Loucy (cell line): ENCODE measurements at regions not wholly inside any gene's neighbourhood (a gene's known extent, or its start where the extent isn't known, plus 50 kb on each side); places are given as distances from the start of the nearest gene placed in this dataset.

Experiments used
- H2AFZ ChIP-seq: fragments of 200-600 bp; sonication (generic); 2 replicates; pipeline ENCODE4 v1.6.0; 2016; ENCODE audit warnings: antibody characterized with exemption, mild to moderate bottlenecking, low read length, moderate library complexity
- H3F3A ChIP-seq: fragments of 200-600 bp; 2 replicates; pipeline ENCODE4 v1.6.0; 2016; ENCODE audit warnings: antibody characterized with exemption, low read depth, mild to moderate bottlenecking
- H3K27me3 ChIP-seq: fragments of 200-600 bp; sonication (generic); 2 replicates; pipeline ENCODE4 v1.6.1; 2014; ENCODE audit warnings: low read length, mild to moderate bottlenecking; ENCODE audit not compliant: insufficient read depth, poor library complexity, severe bottlenecking
- H3K36me3 ChIP-seq: fragments of 200-600 bp; sonication (generic); 2 replicates; pipeline ENCODE4 v1.6.1; 2016; ENCODE audit warnings: low read length; ENCODE audit not compliant: insufficient read depth
- H3K4me1 ChIP-seq: fragments of 200-600 bp; sonication (generic); 2 replicates; pipeline ENCODE4 v1.5.1; 2014; ENCODE audit warnings: low read length, mild to moderate bottlenecking; ENCODE audit not compliant: insufficient read depth, poor library complexity, severe bottlenecking
- H3K4me2 ChIP-seq: fragments of 200-600 bp; sonication (generic); 2 replicates; pipeline ENCODE4 v1.6.0; 2014; ENCODE audit warnings: antibody characterized with exemption, low read length, low read depth, mild to moderate bottlenecking; ENCODE audit not compliant: poor library complexity, severe bottlenecking
- H3K4me3 ChIP-seq: fragments of 200-600 bp; sonication (generic); 2 replicates; pipeline ENCODE4 v1.5.1; 2014; ENCODE audit warnings: low read length, mild to moderate bottlenecking, mixed read lengths; ENCODE audit not compliant: poor library complexity, severe bottlenecking
- H3K79me2 ChIP-seq: fragments of 200-600 bp; sonication (generic); 2 replicates; pipeline ENCODE4 v1.6.1; 2014; ENCODE audit warnings: low read length; ENCODE audit not compliant: insufficient read depth
- H3K9ac ChIP-seq: fragments of 200-600 bp; sonication (generic); 2 replicates; pipeline ENCODE4 v1.6.0; 2014; ENCODE audit warnings: mild to moderate bottlenecking, low read depth, low read length, moderate library complexity; ENCODE audit not compliant: poor library complexity, severe bottlenecking
- H3K9me2 ChIP-seq: fragments of 200-600 bp; sonication (generic); replicated peaks from 2 replicates; pipeline ENCODE4 v1.6.1; 2016; ENCODE audit warnings: low read depth, low read length, mixed read lengths
- H3K9me3 ChIP-seq: fragments of 200-600 bp; sonication (generic); 2 replicates; pipeline ENCODE4 v1.6.1; 2014; ENCODE audit warnings: mild to moderate bottlenecking, antibody characterized with exemption, low read length, low read depth; ENCODE audit not compliant: insufficient read depth
- H4K20me1 ChIP-seq: fragments of 200-600 bp; sonication (generic); 2 replicates; pipeline ENCODE4 v1.6.0; 2014; ENCODE audit warnings: antibody characterized with exemption, low read length, mild to moderate bottlenecking; ENCODE audit not compliant: insufficient read depth, poor library complexity, severe bottlenecking
- CTCF ChIP-seq: fragments of 200-600 bp; sonication (generic); conservative IDR thresholded peaks from 2 replicates; pipeline ENCODE4 v1.5.1; 2014; ENCODE audit warnings: mild to moderate bottlenecking, antibody characterized with exemption, low read length
- EZH2phosphoT487 ChIP-seq: fragments of 200-600 bp; IDR thresholded peaks from 2 replicates; pipeline ENCODE4 v1.6.1; 2018; ENCODE audit warnings: antibody characterized with exemption, mild to moderate bottlenecking, moderate library complexity, borderline replicate concordance

DNA sequence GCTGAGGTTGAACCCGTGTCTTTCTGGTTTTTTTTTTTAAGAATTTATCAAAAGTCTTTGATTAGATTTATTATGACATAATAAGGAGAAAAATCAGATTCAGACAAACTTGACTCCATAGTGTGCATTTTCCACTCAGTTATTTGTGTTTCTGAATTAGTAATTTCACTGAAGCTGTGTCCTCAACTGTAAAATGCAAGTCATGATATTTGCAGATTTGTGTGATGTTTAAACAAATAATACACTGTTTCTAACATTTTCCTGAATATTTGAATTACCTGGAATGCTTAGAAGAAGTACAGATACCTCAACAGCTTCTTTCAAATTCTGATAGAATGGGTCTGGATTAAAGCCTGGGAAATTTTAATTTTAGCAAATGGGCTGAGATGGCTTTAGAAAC, 1050.3 kb upstream of the MAP3K7 start:
- Histone ChIP-seq H3K36me3 (no peaks in the 10 kb centered on the region), H2AFZ (no peak overlapping the region), H3K79me2 (no peaks in the 10 kb centered on the region), H3K4me1 (no peaks in the 10 kb centered on the region), H3K27me3 (no peaks in the 10 kb centered on the region), H3F3A (no peaks in the 10 kb centered on the region), H3K9ac (no peak overlapping the region), H3K4me2 (no peak overlapping the region), H3K4me3 (no peak overlapping the region), H4K20me1 (no peaks in the 10 kb centered on the region), H3K9me2 (no peaks in the 10 kb centered on the region), H3K9me3 (no peaks in the 10 kb centered on the region)
- no peak for TF ChIP-seq EZH2phosphoT487
- no peak for TF ChIP-seq CTCF

- no peaks in the 10 kb centered on the region for H3K9me2 ChIP-seq
- no peaks in the 10 kb centered on the region for H3K4me1 ChIP-seq
- H3K79me2 ChIP-seq = no peaks in the 10 kb centered on the region
- no peaks in the 10 kb centered on the region for H4K20me1 ChIP-seq
- TF ChIP-seq EZH2phosphoT487 (no peak), CTCF (no peak)
- H3K4me2 ChIP-seq = no peak overlapping the region
- no peak overlapping the region for H2AFZ ChIP-seq
- no peak overlapping the region for H3K9ac ChIP-seq
- H3F3A ChIP-seq = no peaks in the 10 kb centered on the region
- H3K9me3 ChIP-seq = no peaks in the 10 kb centered on the region
- H3K27me3 ChIP-seq = no peaks in the 10 kb centered on the region
- H3K36me3 ChIP-seq = no peaks in the 10 kb centered on the region
- H3K4me3 ChIP-seq = no peak overlapping the region
Measured at GRCh38 chr6:91634791-91635190, 1047.9 kb upstream of the MAP3K7 start.

DNA sequence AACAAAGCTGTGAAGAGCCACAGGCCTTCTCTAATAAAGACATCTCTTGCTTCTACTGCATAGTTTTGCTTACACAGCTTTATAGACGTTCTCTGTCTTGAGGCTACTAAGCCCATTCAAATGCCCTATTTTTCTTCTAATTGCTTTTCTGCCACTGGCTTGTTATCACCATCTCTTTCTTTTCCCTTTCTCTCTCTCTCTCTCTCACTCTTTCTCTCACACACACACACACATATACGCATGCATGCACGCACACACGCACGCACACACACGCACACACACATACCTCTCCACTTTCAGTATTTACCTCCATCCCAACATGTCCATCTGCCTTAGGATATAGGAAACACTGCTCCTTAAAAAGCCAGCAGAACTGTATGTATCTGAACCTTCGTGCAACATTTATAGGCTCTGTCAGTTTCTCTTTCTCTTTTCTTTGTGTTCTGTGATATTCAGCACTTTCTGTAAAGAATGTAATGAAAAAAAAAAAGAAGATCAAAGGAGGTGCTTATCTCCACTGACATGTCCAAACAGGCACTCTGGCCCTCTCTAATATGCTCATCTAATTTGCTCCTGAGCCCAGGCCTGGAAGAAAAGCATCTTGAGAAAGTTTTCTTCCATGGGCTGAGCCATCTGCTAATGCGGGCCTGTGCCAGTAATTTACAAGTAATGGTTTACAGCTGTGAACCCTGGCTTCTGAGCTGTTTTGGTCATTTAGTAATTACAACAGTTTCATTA, 1046.7 kb upstream of the MAP3K7 start:
- Histone ChIP-seq H3K9me3 (no peaks in the 10 kb centered on the region), H4K20me1 (no peaks in the 10 kb centered on the region), H3K4me2 (no peak overlapping the region), H3K4me1 (no peaks in the 10 kb centered on the region), H3K9ac (no peak overlapping the region), H2AFZ (no peak overlapping the region), H3K4me3 (no peak overlapping the region), H3K9me2 (no peaks in the 10 kb centered on the region), H3F3A (no peaks in the 10 kb centered on the region), H3K79me2 (no peaks in the 10 kb centered on the region), H3K36me3 (no peaks in the 10 kb centered on the region), H3K27me3 (no peaks in the 10 kb centered on the region)
- TF ChIP-seq CTCF (no peak), EZH2phosphoT487 (no peak)
